GM18498 (cell line): ENCODE measurements at regions not wholly inside any gene's neighbourhood (a gene's known extent, or its start where the extent isn't known, plus 50 kb on each side); places are given as distances from the start of the nearest gene placed in this dataset.
A peak's percentile ranks its signal among the peaks of the same experiment; 100 is the strongest.
"Not testable (repeated sequence)": the region's sequence is repeated elsewhere in the genome, so short reads cannot be mapped to it uniquely, and the experiment has no call there.

Experiments used
- ATAC-seq: cut with Tn5 transposase; IDR thresholded peaks from one replicate; pipeline ENCODE4 v1.9.1; 2021; ENCODE audit warnings: mild to moderate bottlenecking, moderate library complexity; ENCODE audit not compliant: unreplicated experiment

GRCh38 chrY:19059733-19060132 is 286.2 kb upstream of the HSFY2 start:
- ATAC-seq, result no peak

DNA sequence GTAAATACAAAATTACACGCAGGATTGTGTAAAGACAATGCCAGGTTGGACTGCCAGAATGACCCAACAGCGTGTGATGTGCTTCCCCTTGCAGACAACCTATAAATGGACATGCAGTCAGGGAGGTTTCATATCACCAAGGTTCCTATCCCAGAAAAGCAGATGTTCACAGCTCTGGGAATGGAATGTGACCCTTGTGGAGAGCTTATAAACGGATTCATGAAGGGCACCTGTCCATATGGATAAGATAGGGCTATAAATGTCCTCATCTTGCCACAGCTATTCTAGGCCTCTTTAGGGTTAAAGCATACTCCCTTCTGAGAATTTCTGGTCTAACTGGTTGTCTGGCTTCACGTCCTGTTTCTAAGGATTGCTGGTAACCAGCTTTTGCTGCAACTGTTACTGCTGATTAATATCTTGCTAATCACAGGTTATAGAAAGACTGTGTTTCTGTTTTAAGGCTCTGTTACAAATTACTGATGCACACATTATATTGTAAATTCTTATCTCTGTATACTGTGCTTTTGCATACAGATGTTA is 285.4 kb upstream of the HSFY2 start:
- no peak for ATAC-seq

DNA sequence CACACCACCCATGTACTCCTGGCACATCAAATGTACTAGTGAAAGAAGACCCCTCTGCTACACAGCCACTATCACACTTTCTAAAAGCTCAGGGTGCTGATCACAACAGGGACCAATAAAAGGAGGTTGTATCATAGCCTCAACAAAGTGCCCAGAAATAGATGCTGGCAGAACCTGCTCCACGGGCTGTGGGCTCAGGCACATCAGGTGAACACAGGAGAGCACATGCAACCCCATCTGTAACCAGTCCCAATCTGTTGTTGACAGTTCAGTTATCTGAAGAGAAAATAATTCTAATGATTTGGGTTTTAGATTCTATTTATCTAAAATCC is 282.6 kb upstream of the HSFY2 start:
- no peak for ATAC-seq

DNA sequence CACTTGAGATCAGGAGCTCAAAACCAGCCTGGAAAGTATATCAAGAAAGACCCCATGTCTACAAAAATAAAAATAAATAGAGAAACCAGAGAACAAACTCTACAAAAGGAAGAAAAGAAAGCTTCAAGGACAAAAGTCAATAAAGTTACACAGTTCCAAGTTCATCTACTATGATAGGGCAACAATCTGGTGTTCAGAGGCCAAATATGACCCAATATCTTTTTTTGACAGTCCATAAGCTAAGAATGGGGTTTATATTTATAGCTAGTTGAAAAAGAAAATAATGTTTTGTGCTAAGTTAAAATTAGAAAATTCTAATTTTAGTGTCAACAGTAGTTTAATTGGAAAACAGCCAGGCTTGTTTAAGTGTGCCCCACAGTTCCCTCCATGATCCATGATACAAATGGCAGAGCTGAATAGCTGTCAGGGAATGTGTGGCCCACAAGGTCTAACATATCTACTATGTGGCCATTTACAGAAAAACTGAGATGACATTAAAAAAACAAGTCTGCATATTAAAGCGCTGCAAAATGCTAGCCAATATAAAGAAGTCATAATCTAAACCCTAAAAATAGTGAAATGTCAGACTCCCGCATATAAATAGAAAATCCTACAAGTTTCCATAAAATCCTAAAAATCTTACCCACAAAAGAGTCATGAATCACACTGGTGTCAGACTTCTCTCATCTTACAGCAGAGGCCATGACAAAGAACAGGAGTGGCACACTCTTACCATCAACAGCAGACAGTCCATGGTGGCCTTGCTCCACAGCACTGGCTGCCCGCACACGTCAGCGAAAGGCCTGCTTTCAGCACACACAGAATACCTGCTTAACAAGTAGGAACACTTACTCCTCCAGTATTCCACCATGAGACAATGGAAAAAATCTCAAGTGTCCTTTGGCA is 281.9 kb upstream of the HSFY2 start:
- ATAC-seq, result no peak

DNA sequence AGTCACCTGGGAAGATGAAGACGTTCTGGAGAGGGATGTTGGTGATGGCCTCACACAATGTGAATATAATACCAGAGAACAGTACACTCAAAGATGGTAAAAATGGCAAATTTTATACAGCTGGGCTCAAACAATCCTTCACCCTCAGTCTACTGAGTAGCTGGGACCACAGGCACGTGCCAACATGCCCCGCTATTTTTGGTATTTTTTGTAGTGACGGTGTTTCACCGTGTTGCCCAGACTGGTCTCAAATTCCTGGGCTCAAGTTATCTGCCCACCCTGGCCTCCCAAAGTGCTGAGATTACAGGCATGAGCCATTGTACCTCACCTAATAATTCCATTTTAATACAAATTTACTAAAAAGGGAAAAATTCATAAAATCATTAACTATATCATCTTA is 280.3 kb upstream of the HSFY2 start:
- no peak for ATAC-seq

DNA sequence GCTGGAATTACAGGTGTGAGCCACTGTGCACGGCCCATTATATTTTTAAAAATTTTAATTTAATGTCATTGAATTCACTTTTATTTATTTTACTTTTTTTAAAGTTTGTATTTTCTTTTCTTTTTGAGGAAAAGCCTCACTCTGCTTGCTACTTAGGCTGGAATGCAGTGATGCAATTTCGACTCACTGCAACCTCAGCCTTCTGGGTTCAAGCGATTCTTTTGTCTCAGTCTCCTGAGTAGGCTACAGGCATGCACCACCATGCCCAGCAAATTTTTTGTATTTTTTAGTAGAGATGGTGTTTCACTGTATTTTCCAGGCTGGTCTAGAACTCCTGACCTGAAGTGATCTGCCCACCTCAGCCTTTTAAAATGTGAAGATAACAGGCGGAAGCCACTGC is 277.5 kb upstream of the HSFY2 start:
- ATAC-seq, result no peak

- no peak for ATAC-seq
Observed at GRCh38 chrY:19042984-19043442, 269.5 kb upstream of the HSFY2 start.

GRCh38 chrY:19042306-19042958 is 268.9 kb upstream of the HSFY2 start:
- ATAC-seq, result no peak

GRCh38 chrY:19026631-19027030 is 253.1 kb upstream of the HSFY2 start:
- ATAC-seq, result no peak

DNA sequence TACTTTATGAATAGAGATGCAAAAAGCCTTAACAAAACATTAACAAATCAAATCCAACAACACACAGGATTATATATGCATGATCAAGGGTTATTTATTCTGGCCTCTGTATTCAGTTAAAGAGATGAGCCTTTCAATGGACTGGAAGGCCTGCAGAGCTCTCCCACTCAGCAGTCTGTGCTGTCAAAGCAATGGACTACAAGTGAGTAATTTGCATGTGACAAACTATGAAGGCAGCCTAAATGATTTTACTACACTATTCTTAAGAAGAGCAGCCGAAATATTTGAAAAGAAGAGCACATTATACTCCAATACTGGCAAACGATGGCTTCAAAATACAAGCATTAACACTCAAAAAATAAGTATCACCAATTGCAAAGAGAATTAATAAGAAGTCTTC is 250.4 kb upstream of the HSFY2 start:
- no peak for ATAC-seq

DNA sequence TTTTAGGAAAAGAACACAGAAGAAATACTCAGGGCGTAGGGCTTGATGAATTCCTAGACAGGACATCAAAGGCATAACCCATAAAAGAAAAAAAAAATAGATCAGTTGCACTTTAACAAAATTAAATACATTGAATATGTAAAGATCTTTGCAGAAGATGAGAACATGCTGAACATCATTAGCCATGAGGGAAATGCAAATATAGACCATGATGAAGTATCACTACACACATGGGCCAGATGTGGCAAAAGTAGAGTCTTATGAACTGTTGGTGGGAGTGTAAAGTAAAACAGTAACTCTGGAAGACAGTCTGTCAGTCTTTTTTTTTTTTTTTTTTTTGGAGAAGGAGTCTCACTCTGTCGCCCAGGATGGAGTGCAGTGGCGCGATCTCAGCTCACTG is 246.7 kb upstream of the HSFY2 start:
- ATAC-seq, result no peak

DNA sequence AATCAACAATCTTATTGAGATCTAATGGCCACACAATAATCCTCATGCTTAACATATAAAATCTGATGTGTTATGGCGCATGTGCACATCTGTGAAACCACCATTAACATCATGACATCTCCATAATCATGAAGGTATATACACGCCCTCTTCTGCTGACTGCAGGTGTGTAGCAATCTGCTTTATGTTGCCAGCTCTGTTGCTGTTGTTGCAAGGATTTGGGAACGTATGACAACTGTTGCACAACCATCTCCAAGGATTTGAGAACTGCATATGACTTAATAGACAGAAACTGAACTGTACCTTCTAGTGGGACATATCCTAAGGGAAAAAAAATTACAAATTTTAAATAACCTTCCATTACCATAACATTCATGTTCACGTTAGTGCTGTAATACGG is 243.5 kb upstream of the HSFY2 start:
- ATAC-seq, result no peak

DNA sequence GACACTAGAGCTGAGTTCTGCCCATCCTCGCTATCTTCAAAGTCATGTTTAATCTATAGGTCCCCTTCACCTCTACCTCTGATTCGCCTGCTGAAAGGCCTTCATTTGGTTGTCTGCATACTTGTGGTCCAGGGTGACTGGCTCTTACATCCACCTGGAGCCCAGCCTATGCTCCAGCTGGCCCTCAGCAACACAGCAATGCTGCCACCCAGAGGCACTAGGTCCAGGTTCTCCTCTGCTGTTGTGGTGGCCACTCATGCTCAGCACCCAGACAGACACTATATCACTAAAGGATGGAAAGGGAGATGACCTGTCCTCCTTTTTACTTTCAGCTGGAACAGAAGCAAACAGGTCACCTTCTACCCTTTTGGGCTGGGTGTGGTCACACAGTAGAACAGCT is 242.3 kb upstream of the HSFY2 start:
- ATAC-seq, result no peak

- ATAC-seq, result no peak
Observed at GRCh38 chrY:19015213-19015612, 241.7 kb upstream of the HSFY2 start.

DNA sequence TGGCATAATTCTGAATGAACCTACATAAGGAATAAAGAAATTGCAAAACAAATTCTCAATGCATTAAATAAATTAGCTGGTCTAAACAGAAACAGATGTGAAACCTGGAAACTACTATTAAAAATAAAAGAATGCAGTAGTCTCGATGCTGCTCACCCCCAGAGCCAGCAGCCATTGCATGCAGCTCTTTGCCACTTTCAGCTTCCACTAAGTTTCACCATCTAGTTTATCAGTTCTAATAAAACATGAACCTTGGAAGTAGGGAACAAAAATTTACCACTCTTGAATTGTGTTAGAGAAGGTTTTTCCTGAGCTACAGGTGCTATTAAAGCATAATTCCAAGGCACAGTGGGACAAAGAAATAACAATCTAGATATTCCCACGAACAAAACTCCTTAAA is 239.4 kb upstream of the HSFY2 start:
- ATAC-seq, result no peak

- ATAC-seq, result peak; percentile 70
Observed at GRCh38 chrY:19011605-19012090, 238.1 kb upstream of the HSFY2 start.

DNA sequence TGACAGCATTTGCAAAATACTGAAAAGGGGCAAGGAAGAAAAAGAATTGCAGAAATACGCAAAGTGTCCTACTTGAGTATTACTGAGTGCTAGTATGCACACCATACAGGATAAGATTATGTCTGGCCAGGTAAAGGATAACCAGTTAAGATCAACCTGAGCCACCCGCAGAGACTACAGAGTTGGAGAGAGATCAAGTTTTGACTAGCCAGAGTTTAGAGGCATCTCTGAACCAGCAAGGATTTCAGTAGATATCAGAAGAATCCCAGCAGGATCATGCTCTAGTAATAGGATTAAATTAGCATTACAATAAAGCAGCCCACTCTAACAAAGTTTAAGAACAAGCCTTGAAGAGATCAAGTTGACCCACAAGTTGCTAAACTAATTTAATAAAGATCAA is 232.7 kb upstream of the HSFY2 start:
- ATAC-seq, result no peak

- no peak for ATAC-seq
Observed at GRCh38 chrY:19005579-19005978, 232.0 kb upstream of the HSFY2 start.

- ATAC-seq, result no peak
Observed at GRCh38 chrY:18997635-18998240, 224.2 kb upstream of the HSFY2 start.

DNA sequence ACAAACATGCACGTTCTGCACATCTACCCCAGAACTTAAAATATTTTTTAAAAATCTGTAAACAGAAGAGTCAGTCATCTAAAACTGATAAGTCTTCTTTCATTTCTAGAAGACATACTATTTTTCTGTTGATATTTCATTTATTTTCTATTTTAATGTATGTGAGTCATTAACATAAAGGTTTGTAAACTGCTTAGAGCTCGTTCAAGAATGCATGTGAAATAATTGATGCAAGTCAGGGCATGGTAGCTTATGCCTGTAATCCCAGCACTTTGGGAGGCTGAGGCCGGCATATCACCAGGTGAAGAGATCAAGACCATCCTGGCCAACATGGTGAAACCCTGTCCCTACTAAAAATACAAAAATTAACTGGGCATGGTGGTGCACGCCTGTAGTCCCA is 219.9 kb upstream of the HSFY2 start:
- no peak for ATAC-seq

- ATAC-seq, result not testable (repeated sequence)
Observed at GRCh38 chrY:18992684-18993083, 219.1 kb upstream of the HSFY2 start.

GRCh38 chrY:18989356-18989755 is 215.8 kb upstream of the HSFY2 start:
- no peak for ATAC-seq
